GM12892 (cell line): ENCODE measurements at regions not wholly inside any gene's neighbourhood (a gene's known extent, or its start where the extent isn't known, plus 50 kb on each side); places are given as distances from the start of the nearest gene placed in this dataset.
"Not testable (repeated sequence)": the region's sequence is repeated elsewhere in the genome, so short reads cannot be mapped to it uniquely, and the experiment has no call there.

Source experiments
- DNase-seq: peaks from one replicate; pipeline ENCODE4 v3.0.0; 2011; ENCODE audit not compliant: insufficient read length
- FAIRE-seq: peaks from 2 replicates; lab custom pipeline; 2011; peaks lifted over from hg19 to GRCh38; lab: Jason Lieb, UNC
- POLR2A ChIP-seq: IDR thresholded peaks from 2 replicates; pipeline ENCODE4 v1.6.1; 2011; ENCODE audit warnings: low read depth, low read length, control low read depth
- POLR2AphosphoS5 ChIP-seq: IDR thresholded peaks from 2 replicates; pipeline ENCODE4 v1.6.1; 2011; ENCODE audit warnings: low read depth, low read length, control low read depth
- TAF1 ChIP-seq: IDR thresholded peaks from 2 replicates; pipeline ENCODE4 v1.6.1; 2011; ENCODE audit warnings: low read depth, mild to moderate bottlenecking, control low read depth, low read length, borderline replicate concordance

- FAIRE-seq (no peak), DNase-seq (no peak)
- no peak for TF ChIP-seq POLR2AphosphoS5
- TF ChIP-seq POLR2A: no peak
- TF ChIP-seq TAF1: no peak
Observed at GRCh38 chr10:114708084-114708483, 50.0 kb upstream of the ABLIM1 start.

DNA sequence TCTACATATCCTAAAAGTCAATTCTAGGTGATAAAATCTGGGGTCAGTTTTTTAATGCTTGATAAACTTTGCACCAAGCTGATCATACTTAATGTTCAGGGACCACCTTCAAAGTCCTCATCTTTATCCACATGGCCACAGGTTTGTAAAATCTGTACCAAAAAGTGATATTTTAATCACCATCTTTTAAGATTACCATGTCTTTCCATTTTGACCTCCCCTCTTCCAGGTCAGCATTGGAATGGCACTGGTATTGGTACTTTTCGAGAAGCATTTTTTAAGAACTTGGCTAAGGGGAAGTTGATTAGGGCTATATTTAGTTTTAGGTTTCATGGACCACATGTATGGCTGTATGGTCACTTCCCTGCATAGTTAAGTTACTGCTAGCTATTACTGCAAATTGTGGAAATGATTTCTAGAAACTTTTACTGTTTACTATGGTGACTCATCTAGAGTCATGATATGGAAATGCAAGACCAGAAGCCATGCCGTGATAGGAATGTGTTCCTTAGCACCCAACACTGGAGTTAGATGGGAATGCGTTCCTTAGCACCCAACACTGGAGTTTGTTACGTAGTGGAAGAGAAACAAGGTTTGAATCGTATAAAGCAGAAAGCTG, 50.8 kb upstream of the ABLIM1 start:
- TF ChIP-seq POLR2AphosphoS5 (no peak), TAF1 (no peak), POLR2A (no peak)
- DNase-seq: no peak
- FAIRE-seq: no peak

DNA sequence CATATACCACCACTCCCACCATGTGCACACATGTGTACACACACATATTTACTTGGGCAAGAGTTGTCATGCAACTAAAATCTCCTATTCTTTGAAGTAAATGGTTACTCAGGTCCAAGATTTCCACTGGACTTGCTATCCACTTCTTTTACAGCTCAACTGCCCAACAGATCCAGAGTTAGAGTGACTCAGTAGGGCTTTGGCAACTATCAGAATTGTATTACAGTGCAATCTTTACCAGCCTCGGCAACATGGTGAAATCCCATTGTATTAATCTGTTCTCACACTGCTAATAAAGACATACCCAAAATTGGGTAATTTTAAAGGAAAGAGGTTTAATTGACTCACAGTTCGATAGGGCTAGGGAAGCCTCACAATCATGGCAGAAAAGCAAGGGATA, 51.9 kb upstream of the ABLIM1 start:
- FAIRE-seq (no peak), DNase-seq (no peak)

GRCh38 chr10:114711176-114711868, 53.2 kb upstream of the ABLIM1 start:
- FAIRE-seq (no peak), DNase-seq (no peak)
- TF ChIP-seq TAF1 (no peak), POLR2A (no peak), POLR2AphosphoS5 (no peak)

More for the DNA sequence above, 51.9 kb upstream of the ABLIM1 start:
- TF ChIP-seq POLR2A (no peak), TAF1 (no peak), POLR2AphosphoS5 (no peak)

GRCh38 chr10:114711869-114712250, 53.8 kb upstream of the ABLIM1 start:
- no peak for DNase-seq
- FAIRE-seq: no peak
- TF ChIP-seq POLR2AphosphoS5: no peak
- no peak for TF ChIP-seq TAF1
- TF ChIP-seq POLR2A: no peak

GRCh38 chr10:114713525-114714090, 55.5 kb upstream of the ABLIM1 start:
- FAIRE-seq (peak; percentile 27), DNase-seq (no peak)
- TF ChIP-seq TAF1: no peak

GRCh38 chr10:114714281-114714741, 56.2 kb upstream of the ABLIM1 start:
- DNase-seq (no peak), FAIRE-seq (no peak)
- TF ChIP-seq TAF1 (no peak), POLR2A (no peak), POLR2AphosphoS5 (no peak)

GRCh38 chr10:114715171-114715670, 57.1 kb upstream of the ABLIM1 start:
- TF ChIP-seq POLR2AphosphoS5 (no peak), TAF1 (no peak), POLR2A (no peak)
- DNase-seq: no peak
- FAIRE-seq: no peak

GRCh38 chr10:114716811-114717404, 58.8 kb upstream of the ABLIM1 start:
- no peak for FAIRE-seq
- TF ChIP-seq POLR2A (no peak), TAF1 (no peak)
- no peak for DNase-seq

GRCh38 chr10:114717881-114718280, 59.8 kb upstream of the ABLIM1 start:
- not testable (repeated sequence) for DNase-seq, FAIRE-seq

- FAIRE-seq (no peak), DNase-seq (no peak)
- TF ChIP-seq TAF1: no peak
- TF ChIP-seq POLR2AphosphoS5: no peak
- no peak for TF ChIP-seq POLR2A
Observed at GRCh38 chr10:114718374-114718773, 60.3 kb upstream of the ABLIM1 start.

GRCh38 chr10:114719311-114719710, 61.2 kb upstream of the ABLIM1 start:
- TF ChIP-seq POLR2AphosphoS5 (no peak), POLR2A (no peak), TAF1 (no peak)
- FAIRE-seq: no peak
- no peak for DNase-seq

DNA sequence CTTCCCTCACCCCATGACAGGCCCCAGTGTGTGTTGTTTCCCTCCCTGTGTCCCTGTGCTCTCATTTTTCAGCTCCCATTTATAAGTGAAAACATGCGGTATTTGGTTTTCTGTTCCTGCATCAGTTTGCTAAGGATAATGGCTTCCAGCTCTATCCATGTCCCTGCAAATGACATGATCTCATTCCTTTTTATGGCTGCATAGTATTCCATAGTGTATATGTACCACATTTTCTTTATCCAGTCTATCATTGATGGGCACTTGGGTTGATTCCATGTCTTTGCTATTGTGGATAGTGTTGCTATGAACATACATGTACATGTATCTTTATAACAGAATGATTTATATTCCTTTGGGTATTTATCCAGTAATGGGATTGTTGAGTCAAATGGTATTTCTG, 61.9 kb upstream of the ABLIM1 start:
- not testable (repeated sequence) for FAIRE-seq, DNase-seq
